ENCODE measurements at regions not wholly inside any gene's neighbourhood (a gene's known extent, or its start where the extent isn't known, plus 50 kb on each side); places are given as distances from the start of the nearest gene placed in this dataset.

DNA sequence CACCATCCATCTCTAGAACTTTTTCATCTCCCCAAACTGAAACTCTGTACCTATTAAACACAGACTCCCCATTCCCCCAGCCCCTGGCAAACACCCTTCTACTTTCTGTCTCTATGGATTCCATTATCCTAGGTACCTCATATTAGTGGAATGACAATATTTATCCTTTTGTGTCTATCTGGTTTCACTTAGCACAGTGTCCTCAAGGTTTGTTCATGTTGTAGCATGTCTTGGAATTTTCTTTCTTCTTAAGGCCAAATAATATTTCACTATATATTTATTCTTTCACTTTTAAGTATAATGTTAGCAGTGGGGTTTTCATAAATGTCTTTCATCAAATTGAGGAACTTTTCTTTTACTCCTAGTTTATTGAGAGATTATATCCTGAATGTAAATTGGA is 56.8 kb upstream of the DSP start:
- TF ChIP-seq, protein P1, sequence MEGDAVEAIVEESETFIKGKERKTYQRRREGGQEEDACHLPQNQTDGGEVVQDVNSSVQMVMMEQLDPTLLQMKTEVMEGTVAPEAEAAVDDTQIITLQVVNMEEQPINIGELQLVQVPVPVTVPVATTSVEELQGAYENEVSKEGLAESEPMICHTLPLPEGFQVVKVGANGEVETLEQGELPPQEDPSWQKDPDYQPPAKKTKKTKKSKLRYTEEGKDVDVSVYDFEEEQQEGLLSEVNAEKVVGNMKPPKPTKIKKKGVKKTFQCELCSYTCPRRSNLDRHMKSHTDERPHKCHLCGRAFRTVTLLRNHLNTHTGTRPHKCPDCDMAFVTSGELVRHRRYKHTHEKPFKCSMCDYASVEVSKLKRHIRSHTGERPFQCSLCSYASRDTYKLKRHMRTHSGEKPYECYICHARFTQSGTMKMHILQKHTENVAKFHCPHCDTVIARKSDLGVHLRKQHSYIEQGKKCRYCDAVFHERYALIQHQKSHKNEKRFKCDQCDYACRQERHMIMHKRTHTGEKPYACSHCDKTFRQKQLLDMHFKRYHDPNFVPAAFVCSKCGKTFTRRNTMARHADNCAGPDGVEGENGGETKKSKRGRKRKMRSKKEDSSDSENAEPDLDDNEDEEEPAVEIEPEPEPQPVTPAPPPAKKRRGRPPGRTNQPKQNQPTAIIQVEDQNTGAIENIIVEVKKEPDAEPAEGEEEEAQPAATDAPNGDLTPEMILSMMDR (IDR thresholded peaks at IDR 0.05), result no peak
- no peak for TF ChIP-seq EZH2 (IDR thresholded peaks at IDR 0.05; ENCODE audit: borderline replicate concordance, insufficient read depth, low read depth, low read length, poor library complexity, severe bottlenecking)
